ENCODE measurements at regions not wholly inside any gene's neighbourhood (a gene's known extent, or its start where the extent isn't known, plus 50 kb on each side); places are given as distances from the start of the nearest gene placed in this dataset.

GRCh38 chr4:94141001-94141400, 66.7 kb upstream of the SMARCAD1 start:
- TF ChIP-seq TAF1 (IDR thresholded peaks at IDR 0.05; ENCODE audit: low read depth, low read length), result no peak
- no peak for TF ChIP-seq POLR2AphosphoS5 (IDR thresholded peaks at IDR 0.05; ENCODE audit: low read depth, low read length)
- TF ChIP-seq POLR2A (IDR thresholded peaks at IDR 0.05; ENCODE audit: low read depth, low read length), result no peak
- no peak for TF ChIP-seq SPI1 (IDR thresholded peaks at IDR 0.05; ENCODE audit: low read depth, low read length)
- TF ChIP-seq POU2F2 (IDR thresholded peaks at IDR 0.05; ENCODE audit: low read depth, low read length), result no peak
- no peak for TF ChIP-seq PAX5 (IDR thresholded peaks at IDR 0.05; ENCODE audit: insufficient read depth, low read length, severe bottlenecking)

Measured in GM12891 (cell line).